ENCODE measurements at regions not wholly inside any gene's neighbourhood (a gene's known extent, or its start where the extent isn't known, plus 50 kb on each side); places are given as distances from the start of the nearest gene placed in this dataset.

- TF ChIP-seq POU2F2 (IDR thresholded peaks at IDR 0.05; ENCODE audit: low read depth, low read length) (no peak), TAF1 (IDR thresholded peaks at IDR 0.05; ENCODE audit: low read depth, low read length) (no peak)
- FAIRE-seq: no peak
- DNase-seq (ENCODE audit: insufficient read length, low spot score): no peak
Measured at GRCh38 chr12:28023156-28023887, 50.8 kb upstream of the PTHLH start.

GRCh38 chr12:28024231-28024995 is 51.9 kb upstream of the PTHLH start:
- FAIRE-seq (no peak), DNase-seq (ENCODE audit: insufficient read length, low spot score) (no peak)
- TF ChIP-seq TAF1 (IDR thresholded peaks at IDR 0.05; ENCODE audit: low read depth, low read length) (no peak), POLR2AphosphoS5 (IDR thresholded peaks at IDR 0.05; ENCODE audit: low read depth, low read length) (no peak), POLR2A (IDR thresholded peaks at IDR 0.05; ENCODE audit: low read depth, low read length) (no peak), POU2F2 (IDR thresholded peaks at IDR 0.05; ENCODE audit: low read depth, low read length) (no peak), SPI1 (IDR thresholded peaks at IDR 0.05; ENCODE audit: low read depth, low read length) (no peak), PAX5 (IDR thresholded peaks at IDR 0.05; ENCODE audit: insufficient read depth, low read length, severe bottlenecking) (no peak)

DNA sequence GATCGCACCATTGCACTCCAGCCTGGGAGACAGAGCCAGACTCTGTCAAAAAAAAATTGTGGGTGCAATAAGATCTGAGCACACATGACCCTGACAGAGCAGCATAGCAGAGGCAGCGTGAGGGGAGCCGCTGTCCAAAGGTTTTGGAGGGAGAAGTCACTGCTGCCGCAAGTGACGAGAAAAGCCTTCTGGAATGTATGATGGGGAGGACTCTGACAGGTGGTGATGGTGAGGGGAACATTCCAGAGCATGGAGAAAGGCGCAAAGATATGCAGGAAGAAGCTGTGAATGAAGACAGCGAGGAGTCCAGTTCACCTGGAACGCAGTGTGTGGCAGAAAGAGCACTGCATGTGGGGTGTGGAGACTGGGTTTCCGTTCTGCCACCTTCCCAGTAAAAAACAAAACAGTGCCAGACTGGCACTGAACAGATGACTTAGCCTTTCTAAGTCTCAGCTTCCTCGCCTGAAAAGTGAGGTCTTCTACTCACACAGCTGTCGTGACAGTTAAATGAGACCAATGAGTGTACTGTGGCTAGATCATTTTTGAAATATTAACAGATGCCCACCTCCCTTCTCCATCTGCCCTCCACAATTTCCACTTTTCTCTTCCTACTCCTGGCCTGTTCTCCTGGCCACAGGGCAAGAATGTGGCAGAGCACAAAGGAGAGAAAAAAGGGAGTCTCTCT is 53.4 kb upstream of the PTHLH start:
- FAIRE-seq (no peak), DNase-seq (ENCODE audit: insufficient read length, low spot score) (no peak)
- TF ChIP-seq TAF1 (IDR thresholded peaks at IDR 0.05; ENCODE audit: low read depth, low read length) (no peak), POLR2A (IDR thresholded peaks at IDR 0.05; ENCODE audit: low read depth, low read length) (no peak), PAX5 (IDR thresholded peaks at IDR 0.05; ENCODE audit: insufficient read depth, low read length, severe bottlenecking) (no peak), POU2F2 (IDR thresholded peaks at IDR 0.05; ENCODE audit: low read depth, low read length) (no peak), SPI1 (IDR thresholded peaks at IDR 0.05; ENCODE audit: low read depth, low read length) (no peak), POLR2AphosphoS5 (IDR thresholded peaks at IDR 0.05; ENCODE audit: low read depth, low read length) (no peak)

DNA sequence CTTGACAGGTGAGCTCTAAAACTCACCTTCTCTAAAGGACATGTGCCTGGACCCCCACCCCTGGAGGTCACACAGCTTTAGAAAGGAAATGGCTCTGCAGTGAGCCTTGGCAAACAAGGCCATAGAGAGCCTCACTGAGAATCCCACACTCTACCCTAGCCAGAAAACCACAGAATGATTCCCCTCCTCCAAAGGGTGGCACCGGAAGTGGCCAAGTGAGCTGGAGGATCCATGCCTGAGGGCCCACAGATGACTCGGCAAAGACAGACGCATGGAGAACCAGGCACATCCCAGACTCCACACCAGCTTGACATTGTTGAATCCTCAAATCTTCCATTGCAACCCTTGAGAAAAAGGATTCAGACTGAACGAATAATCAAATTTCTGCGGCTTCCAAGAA is 54.2 kb upstream of the PTHLH start:
- FAIRE-seq: no peak
- no peak for TF ChIP-seq PAX5 (IDR thresholded peaks at IDR 0.05; ENCODE audit: insufficient read depth, low read length, severe bottlenecking)
- no peak for TF ChIP-seq POLR2A (IDR thresholded peaks at IDR 0.05; ENCODE audit: low read depth, low read length)
- no peak for TF ChIP-seq SPI1 (IDR thresholded peaks at IDR 0.05; ENCODE audit: low read depth, low read length)
- TF ChIP-seq POLR2AphosphoS5 (IDR thresholded peaks at IDR 0.05; ENCODE audit: low read depth, low read length): no peak
- no peak for TF ChIP-seq TAF1 (IDR thresholded peaks at IDR 0.05; ENCODE audit: low read depth, low read length)
- no peak for TF ChIP-seq POU2F2 (IDR thresholded peaks at IDR 0.05; ENCODE audit: low read depth, low read length)
- DNase-seq (ENCODE audit: insufficient read length, low spot score): no peak

DNA sequence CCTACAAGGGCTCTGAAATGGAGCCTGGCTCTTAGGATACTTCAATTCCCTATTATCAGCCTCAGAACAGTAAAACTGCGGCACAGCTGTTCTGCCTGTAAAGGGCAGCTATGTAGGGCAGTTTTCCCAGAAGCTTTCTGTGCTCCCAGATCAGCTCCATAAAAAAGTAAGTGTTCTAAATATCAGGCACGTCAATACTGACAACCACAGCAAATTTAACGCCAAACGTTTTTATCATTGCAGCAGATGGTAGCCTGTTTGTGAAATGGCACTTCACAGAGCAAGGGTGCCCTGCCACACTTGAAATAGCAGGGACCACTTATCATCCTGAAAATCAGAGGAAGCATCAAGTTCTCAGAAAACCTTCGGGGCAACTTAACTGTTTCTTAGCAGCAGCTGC is 54.8 kb upstream of the PTHLH start:
- FAIRE-seq (no peak), DNase-seq (ENCODE audit: insufficient read length, low spot score) (no peak)
- TF ChIP-seq POU2F2 (IDR thresholded peaks at IDR 0.05; ENCODE audit: low read depth, low read length): no peak
- no peak for TF ChIP-seq POLR2A (IDR thresholded peaks at IDR 0.05; ENCODE audit: low read depth, low read length)
- no peak for TF ChIP-seq TAF1 (IDR thresholded peaks at IDR 0.05; ENCODE audit: low read depth, low read length)
- TF ChIP-seq POLR2AphosphoS5 (IDR thresholded peaks at IDR 0.05; ENCODE audit: low read depth, low read length): no peak
- TF ChIP-seq PAX5 (IDR thresholded peaks at IDR 0.05; ENCODE audit: insufficient read depth, low read length, severe bottlenecking): no peak
- no peak for TF ChIP-seq SPI1 (IDR thresholded peaks at IDR 0.05; ENCODE audit: low read depth, low read length)

DNA sequence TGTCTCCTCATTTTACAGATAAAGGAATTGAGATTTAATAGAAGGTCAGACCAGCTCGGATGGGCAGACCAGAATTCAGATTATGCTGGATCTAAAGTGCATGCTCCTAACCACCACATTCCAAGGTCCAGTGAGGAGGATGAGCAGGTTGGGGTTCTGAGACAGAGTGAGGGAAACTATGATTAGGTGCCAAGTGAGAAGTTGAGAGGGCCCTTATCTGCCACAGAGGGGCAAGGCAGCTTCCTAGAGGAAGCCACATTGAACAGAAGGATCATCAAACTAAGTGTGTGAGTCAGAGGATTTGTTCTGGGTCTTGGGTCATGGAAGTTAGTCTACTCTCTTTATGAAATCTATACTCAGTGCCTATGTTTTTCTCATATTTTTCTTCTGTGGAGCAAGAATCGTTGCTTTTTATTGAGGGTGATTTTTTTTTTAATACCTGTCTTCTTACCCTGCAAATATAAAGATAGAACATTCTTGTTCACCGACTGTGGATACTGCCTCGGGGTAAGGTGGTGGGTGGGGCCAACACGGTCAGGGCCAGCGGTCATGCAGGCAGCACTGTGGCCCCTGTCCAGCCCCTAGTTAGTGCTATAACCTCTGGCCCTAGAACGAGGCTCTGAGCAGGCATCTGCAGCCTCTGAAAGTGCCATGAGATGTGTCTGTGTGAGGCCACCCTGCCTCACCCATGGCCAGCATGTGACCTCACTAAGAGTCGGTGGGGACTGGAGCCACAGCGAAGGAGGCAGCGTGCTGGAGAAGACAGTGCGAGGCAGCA is 55.6 kb upstream of the PTHLH start:
- no peak for FAIRE-seq
- no peak for DNase-seq (ENCODE audit: insufficient read length, low spot score)

DNA sequence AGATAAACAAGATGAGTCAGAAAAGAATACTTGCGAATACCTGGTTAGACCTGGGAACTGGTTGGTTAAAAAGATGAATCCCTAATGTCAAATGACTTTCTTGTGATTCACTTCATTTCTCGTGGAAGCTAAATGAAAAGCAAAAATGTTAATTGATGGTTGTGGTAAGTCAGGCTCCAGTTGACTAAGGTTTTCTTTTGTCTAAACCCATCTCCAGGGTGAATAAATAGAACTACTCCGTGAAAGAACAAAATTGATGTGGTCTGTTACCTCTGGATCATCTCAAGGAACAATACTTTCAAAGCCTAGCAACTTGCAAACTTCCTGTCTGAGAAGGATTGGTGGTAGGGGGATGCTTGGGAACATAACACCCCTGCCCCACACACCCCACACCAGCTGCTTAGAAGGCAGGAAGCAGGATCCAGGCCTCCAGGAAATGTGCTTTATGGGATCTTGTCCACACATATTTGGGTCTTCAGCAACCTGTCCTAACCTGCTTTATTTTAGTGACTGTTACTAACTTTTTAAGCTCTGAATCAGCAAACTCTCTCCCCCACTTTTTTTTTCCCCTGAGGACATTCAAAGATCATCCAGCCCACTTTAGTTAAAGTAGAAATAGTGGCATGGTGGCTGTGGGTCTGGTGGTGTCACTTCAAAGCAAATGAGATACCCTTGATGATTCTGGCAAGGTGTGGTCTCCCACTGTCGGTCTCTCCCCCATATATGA is 60.4 kb upstream of the PTHLH start:
- TF ChIP-seq POLR2AphosphoS5 (IDR thresholded peaks at IDR 0.05; ENCODE audit: low read depth, low read length) (no peak), TAF1 (IDR thresholded peaks at IDR 0.05; ENCODE audit: low read depth, low read length) (no peak), POLR2A (IDR thresholded peaks at IDR 0.05; ENCODE audit: low read depth, low read length) (no peak), SPI1 (IDR thresholded peaks at IDR 0.05; ENCODE audit: low read depth, low read length) (no peak), POU2F2 (IDR thresholded peaks at IDR 0.05; ENCODE audit: low read depth, low read length) (no peak), PAX5 (IDR thresholded peaks at IDR 0.05; ENCODE audit: insufficient read depth, low read length, severe bottlenecking) (no peak)
- FAIRE-seq (no peak), DNase-seq (ENCODE audit: insufficient read length, low spot score) (no peak)

More for the DNA sequence above, 55.6 kb upstream of the PTHLH start:
- TF ChIP-seq POLR2AphosphoS5 (IDR thresholded peaks at IDR 0.05; ENCODE audit: low read depth, low read length) (no peak), POU2F2 (IDR thresholded peaks at IDR 0.05; ENCODE audit: low read depth, low read length) (no peak)

DNA sequence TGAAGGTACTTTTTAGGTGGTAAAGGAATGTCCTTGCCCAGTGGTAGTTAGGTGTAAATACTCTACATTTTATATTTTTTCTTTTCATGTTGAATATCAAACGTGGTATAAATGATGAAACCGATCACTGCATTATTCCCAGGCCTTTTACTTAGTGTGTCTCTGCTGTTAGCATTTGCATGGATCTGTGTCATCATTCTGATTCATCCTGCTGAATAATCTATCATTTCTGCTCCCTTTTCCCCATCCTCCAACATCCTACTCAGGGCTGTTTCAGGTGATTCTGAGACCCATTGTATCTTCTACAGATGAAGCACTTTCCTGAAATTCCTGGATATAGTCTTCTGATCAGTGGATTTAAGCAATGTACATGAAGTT is 61.0 kb upstream of the PTHLH start:
- FAIRE-seq (no peak), DNase-seq (ENCODE audit: insufficient read length, low spot score) (no peak)
- TF ChIP-seq SPI1 (IDR thresholded peaks at IDR 0.05; ENCODE audit: low read depth, low read length) (no peak), POU2F2 (IDR thresholded peaks at IDR 0.05; ENCODE audit: low read depth, low read length) (no peak), POLR2A (IDR thresholded peaks at IDR 0.05; ENCODE audit: low read depth, low read length) (no peak), PAX5 (IDR thresholded peaks at IDR 0.05; ENCODE audit: insufficient read depth, low read length, severe bottlenecking) (no peak), POLR2AphosphoS5 (IDR thresholded peaks at IDR 0.05; ENCODE audit: low read depth, low read length) (no peak), TAF1 (IDR thresholded peaks at IDR 0.05; ENCODE audit: low read depth, low read length) (no peak)
